ENCODE measurements at regions not wholly inside any gene's neighbourhood (a gene's known extent, or its start where the extent isn't known, plus 50 kb on each side); places are given as distances from the start of the nearest gene placed in this dataset.

GRCh38 chr7:106524690-106525059 is 136.3 kb downstream of the CCDC71L start:
- 83 to 86% methylated on average over 5 of the region's 5 CpGs for WGBS, 2 donors
- Histone ChIP-seq H3K27ac (no peak overlapping the region), H3K36me3 (no peaks in the 10 kb centered on the region), H3K4me3 (no peak overlapping the region), H3K9me3 (no peaks in the 10 kb centered on the region), H3K27me3 (peaks cover 0 to 4% (median 0%) of the 10 kb centered on the region in 4 donors), H3K4me1 (no peaks in the 10 kb centered on the region)
- TF ChIP-seq POLR2A (IDR thresholded peaks at IDR 0.05) = no peak
- no peak for TF ChIP-seq CTCF (IDR thresholded peaks at IDR 0.05)
- no peak for DNase-seq
- intact Hi-C loops (cut with DNase I) = no loop called here

DNA sequence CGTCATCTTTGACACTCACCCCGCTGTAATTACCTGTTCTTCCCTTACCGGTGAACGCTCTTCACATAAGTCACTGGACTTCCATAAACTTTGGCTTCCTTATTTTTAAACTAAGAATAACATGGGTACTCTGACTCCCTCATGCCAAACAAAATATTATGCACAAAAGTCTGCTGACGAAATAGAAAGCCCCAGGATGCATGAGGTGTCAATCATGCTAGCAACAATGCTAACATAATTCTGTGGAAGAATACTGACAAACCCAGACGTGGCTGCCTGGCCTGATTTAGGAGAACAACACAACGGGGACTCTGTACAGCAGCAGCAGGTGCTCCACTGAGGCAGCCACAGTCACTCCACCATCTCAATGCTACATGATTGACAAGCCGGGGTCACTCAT is 137.5 kb downstream of the CCDC71L start:
- H3K36me3 ChIP-seq = no peaks in the 10 kb centered on the region
- 75 to 86% methylated on average over 7 to 8 of the region's 8 CpGs for WGBS, 2 donors
- H3K27me3 ChIP-seq = peaks cover 0 to 8% (median 0%) of the 10 kb centered on the region in 4 donors
- H3K9me3 ChIP-seq = no peaks in the 10 kb centered on the region
- no peak for TF ChIP-seq CTCF (IDR thresholded peaks at IDR 0.05)
- no peak for TF ChIP-seq POLR2A (IDR thresholded peaks at IDR 0.05)
- no peak overlapping the region for H3K4me3 ChIP-seq
- intact Hi-C loops (cut with DNase I) = no loop called here
- H3K4me1 ChIP-seq = no peaks in the 10 kb centered on the region
- H3K27ac ChIP-seq = no peak overlapping the region
- DNase-seq = no peak

DNA sequence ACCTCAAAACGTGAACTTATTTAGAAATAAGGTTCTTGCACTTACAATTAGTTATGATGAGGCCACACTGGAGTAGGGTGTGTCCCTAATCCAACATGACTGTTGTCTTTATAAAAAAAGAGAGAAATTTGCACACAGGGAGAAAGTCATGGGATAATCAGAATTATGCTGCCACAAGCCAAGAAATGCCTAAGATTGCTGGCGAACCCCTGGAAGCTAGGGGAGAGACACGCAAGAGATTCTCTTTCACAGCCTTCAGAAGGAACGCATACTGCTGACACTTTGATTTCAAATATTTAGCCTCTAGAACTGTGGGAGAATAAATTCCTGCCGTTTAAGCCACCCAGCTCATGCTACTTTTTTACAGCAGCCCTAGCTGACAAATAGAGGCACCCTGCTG is 138.3 kb downstream of the CCDC71L start:
- DNase-seq = no peak
- Histone ChIP-seq H3K4me1 (no peaks in the 10 kb centered on the region), H3K4me3 (no peak overlapping the region), H3K27me3 (peaks cover 0 to 8% (median 0%) of the 10 kb centered on the region in 4 donors), H3K9me3 (no peaks in the 10 kb centered on the region), H3K27ac (no peak overlapping the region), H3K36me3 (no peaks in the 10 kb centered on the region)
- 61 to 73% methylated on average over 5 of the region's 5 CpGs for WGBS, 2 donors
- TF ChIP-seq CTCF (IDR thresholded peaks at IDR 0.05) (no peak), POLR2A (IDR thresholded peaks at IDR 0.05) (no peak)
- intact Hi-C loops (cut with DNase I) = no loop called here

DNA sequence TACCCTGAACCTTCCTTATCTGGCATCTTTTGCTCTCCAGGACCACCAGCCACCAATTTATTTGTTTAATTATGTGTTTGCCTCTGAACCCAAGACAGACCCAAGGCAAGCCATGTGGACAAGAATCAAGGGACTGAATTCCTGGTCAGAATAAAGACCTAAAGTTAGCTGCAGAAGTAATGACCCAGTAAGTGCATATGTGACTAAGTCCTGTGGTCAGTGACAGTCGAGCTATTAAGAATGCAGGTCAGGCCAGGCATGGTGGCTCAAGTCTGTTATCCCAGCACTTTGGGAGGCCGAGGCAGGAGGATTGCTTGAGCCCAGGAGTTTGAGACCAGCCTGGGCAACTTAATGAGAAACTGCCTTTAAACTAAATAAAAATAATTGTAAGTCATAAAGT is 139.4 kb downstream of the CCDC71L start:
- H3K27ac ChIP-seq = no peak overlapping the region
- no peak overlapping the region for H3K4me3 ChIP-seq
- H3K9me3 ChIP-seq = no peaks in the 10 kb centered on the region
- H3K4me1 ChIP-seq = no peaks in the 10 kb centered on the region
- peaks cover 0 to 8% (median 0%) of the 10 kb centered on the region in 4 donors for H3K27me3 ChIP-seq
- no peak for TF ChIP-seq POLR2A (IDR thresholded peaks at IDR 0.05)
- TF ChIP-seq CTCF (IDR thresholded peaks at IDR 0.05) = no peak
- 51 to 74% methylated on average over 2 of the region's 2 CpGs for WGBS, 2 donors
- no peak for DNase-seq
- intact Hi-C loops (cut with DNase I) = no loop called here
- no peaks in the 10 kb centered on the region for H3K36me3 ChIP-seq

- Histone ChIP-seq H3K9me3 (no peaks in the 10 kb centered on the region), H3K4me3 (no peak overlapping the region), H3K27ac (no peak overlapping the region), H3K4me1 (no peaks in the 10 kb centered on the region), H3K27me3 (peaks cover 0 to 8% (median 0%) of the 10 kb centered on the region in 4 donors), H3K36me3 (no peaks in the 10 kb centered on the region)
- no peak for DNase-seq
- intact Hi-C loops (cut with DNase I) = no loop called here
- 74 to 79% methylated on average over 4 of the region's 4 CpGs for WGBS, 2 donors
- TF ChIP-seq POLR2A (IDR thresholded peaks at IDR 0.05) (no peak), CTCF (IDR thresholded peaks at IDR 0.05) (no peak)
Observed at GRCh38 chr7:106520962-106521514, 139.9 kb downstream of the CCDC71L start.
